ENCODE measurements at regions not wholly inside any gene's neighbourhood (a gene's known extent, or its start where the extent isn't known, plus 50 kb on each side); places are given as distances from the start of the nearest gene placed in this dataset.

- no peak for TF ChIP-seq CTCF (IDR thresholded peaks at IDR 0.05)
- no peak for TF ChIP-seq POLR2A (IDR thresholded peaks at IDR 0.05)
- TF ChIP-seq POLR2AphosphoS5 (IDR thresholded peaks at IDR 0.05) = no peak
Measured at GRCh38 chr15:31815411-31816155, 214.7 kb upstream of the CHRNA7 start.

Measured in prostate gland (tissue), 2 donors.